Endodermal cell (in vitro differentiated cells): ENCODE measurements at regions not wholly inside any gene's neighbourhood (a gene's known extent, or its start where the extent isn't known, plus 50 kb on each side); places are given as distances from the start of the nearest gene placed in this dataset.

Experiments
- DNase-seq: peaks from one replicate; pipeline ENCODE4 v3.0.0-alpha.2; 2017
- H3K27ac ChIP-seq: 2 replicates; pipeline ENCODE4 v1.5.1; 2013; ENCODE audit warnings: mild to moderate bottlenecking, low read depth, low read length, moderate library complexity
- H3K27me3 ChIP-seq: 2 replicates; pipeline ENCODE4 v1.6.1; 2013; ENCODE audit warnings: mild to moderate bottlenecking, low read length, moderate library complexity; ENCODE audit not compliant: insufficient read depth, control insufficient read depth, poor library complexity, severe bottlenecking
- H3K36me3 ChIP-seq: 2 replicates; pipeline ENCODE4 v1.7.0; 2013; ENCODE audit warnings: mild to moderate bottlenecking, low read length, moderate library complexity; ENCODE audit not compliant: control insufficient read depth, insufficient read depth
- H3K4me1 ChIP-seq: one replicate; pipeline ENCODE4 v1.7.0; 2013; ENCODE audit warnings: low read length; ENCODE audit not compliant: control insufficient read depth, insufficient read depth
- H3K4me3 ChIP-seq: 2 replicates; pipeline ENCODE4 v1.5.1; 2013; ENCODE audit warnings: mild to moderate bottlenecking, low read length, moderate library complexity
- H3K9ac ChIP-seq: 2 replicates; pipeline ENCODE4 v1.6.1; 2013; ENCODE audit warnings: mild to moderate bottlenecking, low read length, moderate library complexity; ENCODE audit not compliant: poor library complexity, severe bottlenecking; ENCODE audit errors: extremely low read depth
- H3K9me3 ChIP-seq: 2 replicates; pipeline ENCODE4 v1.6.1; 2013; ENCODE audit warnings: mild to moderate bottlenecking, low read length, moderate library complexity; ENCODE audit not compliant: control insufficient read depth
- H3K27ac Mint-ChIP-seq: 2 replicates; pipeline ENCODE4 v1.8.0; 2020; ENCODE audit warnings: mixed read lengths
- H3K27me3 Mint-ChIP-seq: 2 replicates; pipeline ENCODE4 v1.8.0; 2021; ENCODE audit warnings: mild to moderate bottlenecking, mixed read lengths; ENCODE audit not compliant: insufficient read depth
- H3K36me3 Mint-ChIP-seq: 2 replicates; pipeline ENCODE4 v1.8.0; 2020; ENCODE audit warnings: low read depth, mixed read lengths
- H3K4me1 Mint-ChIP-seq: 2 replicates; pipeline ENCODE4 v1.8.0; 2020; ENCODE audit warnings: mixed read lengths
- H3K4me3 Mint-ChIP-seq: 2 replicates; pipeline ENCODE4 v1.8.0; 2020; ENCODE audit warnings: mild to moderate bottlenecking, moderate library complexity, mixed read lengths
- H3K9me3 Mint-ChIP-seq: 2 replicates; pipeline ENCODE4 v1.8.0; 2020; ENCODE audit warnings: mild to moderate bottlenecking, mixed read lengths
- WGBS, 2 experiments: methylation state at CpG; one replicate each; pipeline versions ENCODE4 v1.1.5 to v1.1.7; 2013; ENCODE audit warnings: missing lambda C conversion rate in 2 of 2, mixed read lengths in 1 of 2; ENCODE audit not compliant: insufficient coverage in 1 of 2, insufficient read length in 1 of 2; 5-methylcytosine and 5-hydroxymethylcytosine counted together
- TF ChIP-seq, protein P1 (sequence below): fragments of 200-600 bp; sonication (generic); conservative IDR thresholded peaks from 2 replicates; pipeline ENCODE4 v1.5.0; 2021; ENCODE audit warnings: antibody characterized with exemption, mild to moderate bottlenecking

DNA sequence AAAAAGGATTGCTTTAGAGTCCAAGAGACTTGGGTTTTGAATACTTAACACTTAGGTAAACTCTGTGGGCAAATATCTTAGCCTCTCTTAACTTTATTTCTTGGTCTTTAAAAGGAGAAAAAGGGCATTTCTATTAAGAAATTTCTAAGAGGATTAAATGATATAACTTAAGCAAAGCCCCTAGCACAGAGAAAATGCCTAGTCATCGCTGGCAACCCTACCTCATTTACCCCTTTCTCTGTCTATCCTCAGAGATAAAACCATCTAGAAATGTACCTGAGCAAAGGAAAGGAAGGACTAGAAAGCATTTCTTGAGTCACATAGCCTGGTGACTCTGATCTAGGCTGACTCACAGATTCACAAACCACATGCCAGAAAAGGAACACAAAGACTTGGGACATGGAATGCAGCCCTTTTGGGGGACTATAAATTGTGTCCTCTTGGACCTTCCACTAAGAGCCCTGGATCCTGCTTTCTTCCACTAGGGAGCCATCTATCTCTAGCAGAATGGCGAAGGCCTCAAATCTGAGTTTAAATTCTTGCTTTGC, 120.6 kb downstream of the FOXD1 start:
- H3K36me3 ChIP-seq = no peaks in the 10 kb centered on the region
- Mint-ChIP-seq H3K4me1 (peaks cover 19% of the 10 kb centered on the region), H3K36me3 (peaks cover 2% of the 10 kb centered on the region), H3K27me3 (no peaks in the 10 kb centered on the region), H3K9me3 (peaks cover 23% of the 10 kb centered on the region), H3K4me3 (no peak overlapping the region), H3K27ac (peak overlapping the region; percentile 53)
- no peak overlapping the region for H3K4me3 ChIP-seq
- H3K9me3 ChIP-seq = peaks cover 23% of the 10 kb centered on the region
- 92% methylated on average over 2 of the region's 2 CpGs; no CpG with 5 or more reads in 1 of the 2 experiments for WGBS, 2 experiments
- TF ChIP-seq, protein P1, sequence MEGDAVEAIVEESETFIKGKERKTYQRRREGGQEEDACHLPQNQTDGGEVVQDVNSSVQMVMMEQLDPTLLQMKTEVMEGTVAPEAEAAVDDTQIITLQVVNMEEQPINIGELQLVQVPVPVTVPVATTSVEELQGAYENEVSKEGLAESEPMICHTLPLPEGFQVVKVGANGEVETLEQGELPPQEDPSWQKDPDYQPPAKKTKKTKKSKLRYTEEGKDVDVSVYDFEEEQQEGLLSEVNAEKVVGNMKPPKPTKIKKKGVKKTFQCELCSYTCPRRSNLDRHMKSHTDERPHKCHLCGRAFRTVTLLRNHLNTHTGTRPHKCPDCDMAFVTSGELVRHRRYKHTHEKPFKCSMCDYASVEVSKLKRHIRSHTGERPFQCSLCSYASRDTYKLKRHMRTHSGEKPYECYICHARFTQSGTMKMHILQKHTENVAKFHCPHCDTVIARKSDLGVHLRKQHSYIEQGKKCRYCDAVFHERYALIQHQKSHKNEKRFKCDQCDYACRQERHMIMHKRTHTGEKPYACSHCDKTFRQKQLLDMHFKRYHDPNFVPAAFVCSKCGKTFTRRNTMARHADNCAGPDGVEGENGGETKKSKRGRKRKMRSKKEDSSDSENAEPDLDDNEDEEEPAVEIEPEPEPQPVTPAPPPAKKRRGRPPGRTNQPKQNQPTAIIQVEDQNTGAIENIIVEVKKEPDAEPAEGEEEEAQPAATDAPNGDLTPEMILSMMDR = no peak
- H3K9ac ChIP-seq = no peak overlapping the region
- no peak overlapping the region for H3K27ac ChIP-seq
- H3K27me3 ChIP-seq = no peaks in the 10 kb centered on the region
- DNase-seq = no peak
- H3K4me1 ChIP-seq = no peaks in the 10 kb centered on the region

DNA sequence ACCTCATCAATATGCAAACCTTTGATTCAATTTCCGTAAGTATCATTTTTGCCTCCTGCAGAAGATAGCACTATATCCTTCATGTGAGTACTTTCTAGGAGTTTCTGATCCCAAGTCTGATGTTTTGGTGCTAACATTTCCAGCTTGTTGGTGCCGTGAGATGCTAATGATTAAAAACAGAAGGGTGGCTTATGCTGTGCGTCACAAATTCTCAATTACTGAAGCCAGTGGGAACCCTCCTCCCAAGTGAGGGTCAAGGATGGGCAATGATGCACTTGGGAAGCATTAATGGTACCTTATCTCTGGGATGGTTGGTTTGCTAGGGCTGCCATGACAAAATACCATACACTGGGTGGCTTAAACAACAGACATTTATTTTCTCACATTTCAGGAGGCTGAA, 123.0 kb downstream of the FOXD1 start:
- Mint-ChIP-seq H3K9me3 (peaks cover 11% of the 10 kb centered on the region), H3K27me3 (no peaks in the 10 kb centered on the region), H3K4me3 (no peak overlapping the region), H3K36me3 (peaks cover 2% of the 10 kb centered on the region), H3K4me1 (peaks cover 29% of the 10 kb centered on the region), H3K27ac (no peak overlapping the region)
- TF ChIP-seq, protein P1 = no peak
- Histone ChIP-seq H3K4me1 (no peaks in the 10 kb centered on the region), H3K4me3 (no peak overlapping the region), H3K9me3 (peaks cover 4% of the 10 kb centered on the region), H3K36me3 (no peaks in the 10 kb centered on the region), H3K9ac (no peak overlapping the region), H3K27ac (no peak overlapping the region), H3K27me3 (no peaks in the 10 kb centered on the region)
- WGBS, 2 experiments = 96 to 100% methylated on average over 1 to 3 of the region's 3 CpGs
- DNase-seq = no peak

DNA sequence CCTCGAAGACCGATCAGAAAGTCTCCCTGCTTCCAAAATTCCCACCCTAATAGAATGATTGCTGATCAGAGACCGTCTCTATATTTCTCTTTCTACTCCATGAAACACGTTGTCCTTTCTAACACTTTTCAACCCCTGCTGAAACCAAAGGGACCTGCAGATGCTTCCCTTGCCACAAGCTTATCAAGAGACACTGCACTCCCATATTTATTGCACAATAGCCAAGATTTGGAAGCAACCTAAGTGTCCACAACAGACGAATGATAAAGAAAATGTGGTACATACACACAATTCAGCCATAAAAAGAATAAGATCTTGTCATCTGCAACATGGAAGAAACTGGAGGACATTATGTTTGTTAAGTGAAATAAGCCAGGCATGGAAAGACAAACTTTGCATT, 125.1 kb downstream of the FOXD1 start:
- Histone ChIP-seq H3K9me3 (no peaks in the 10 kb centered on the region), H3K9ac (no peak overlapping the region), H3K27ac (no peak overlapping the region), H3K4me1 (no peaks in the 10 kb centered on the region), H3K36me3 (no peaks in the 10 kb centered on the region), H3K4me3 (no peak overlapping the region), H3K27me3 (no peaks in the 10 kb centered on the region)
- DNase-seq = no peak
- WGBS, 2 experiments = 91 to 94% methylated on average over 4 to 5 of the region's 5 CpGs
- H3K36me3 Mint-ChIP-seq = no peaks in the 10 kb centered on the region
- H3K4me3 Mint-ChIP-seq = no peak overlapping the region
- no peaks in the 10 kb centered on the region for H3K27me3 Mint-ChIP-seq
- TF ChIP-seq, protein P1 = no peak
- no peaks in the 10 kb centered on the region for H3K9me3 Mint-ChIP-seq
- H3K27ac Mint-ChIP-seq = no peak overlapping the region
- H3K4me1 Mint-ChIP-seq = peaks cover 29% of the 10 kb centered on the region
